ENCODE measurements at regions not wholly inside any gene's neighbourhood (a gene's known extent, or its start where the extent isn't known, plus 50 kb on each side); places are given as distances from the start of the nearest gene placed in this dataset.

DNA sequence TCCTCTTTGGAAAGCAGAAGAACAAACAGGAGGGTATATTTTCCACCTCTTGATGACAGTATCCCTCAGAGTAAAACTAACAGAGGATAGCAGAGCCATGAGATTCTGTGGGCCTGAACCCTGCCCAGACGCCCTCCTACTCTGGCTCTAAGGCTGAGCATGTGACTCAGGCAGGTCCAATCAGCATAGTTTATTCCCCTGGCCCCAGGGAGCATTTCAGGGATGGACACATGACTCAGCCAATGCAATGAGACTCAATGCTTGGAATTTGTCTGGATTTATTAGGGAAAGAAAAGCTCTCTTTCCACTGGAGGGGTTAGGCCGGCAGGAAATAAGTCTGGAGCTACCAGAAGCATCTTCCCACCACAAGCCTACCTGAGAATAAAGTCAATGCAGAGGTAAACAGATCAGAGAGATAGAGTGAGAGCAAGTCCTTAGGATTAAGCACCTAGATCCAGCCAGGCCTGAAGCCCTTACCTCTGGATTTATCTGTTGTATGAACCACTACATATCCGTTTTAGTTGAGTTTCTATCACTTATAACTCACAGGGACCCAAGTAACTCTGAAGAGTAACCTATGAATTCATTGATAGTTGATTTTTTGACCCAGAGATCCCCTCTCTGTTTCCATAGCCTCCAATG, 68.2 kb upstream of the EYA2 start:
- H3K4me1 Mint-ChIP-seq, result no peaks in the 10 kb centered on the region
- no peak overlapping the region for H3K4me3 Mint-ChIP-seq
- H3K27ac Mint-ChIP-seq, result no peak overlapping the region
- peaks cover 2% of the 10 kb centered on the region for H3K36me3 Mint-ChIP-seq
- H3K9me3 Mint-ChIP-seq, result peaks cover under 1 to 6% (median 3%) of the 10 kb centered on the region in 3 donors
- peaks cover 14% of the 10 kb centered on the region for H3K27me3 Mint-ChIP-seq

DNA sequence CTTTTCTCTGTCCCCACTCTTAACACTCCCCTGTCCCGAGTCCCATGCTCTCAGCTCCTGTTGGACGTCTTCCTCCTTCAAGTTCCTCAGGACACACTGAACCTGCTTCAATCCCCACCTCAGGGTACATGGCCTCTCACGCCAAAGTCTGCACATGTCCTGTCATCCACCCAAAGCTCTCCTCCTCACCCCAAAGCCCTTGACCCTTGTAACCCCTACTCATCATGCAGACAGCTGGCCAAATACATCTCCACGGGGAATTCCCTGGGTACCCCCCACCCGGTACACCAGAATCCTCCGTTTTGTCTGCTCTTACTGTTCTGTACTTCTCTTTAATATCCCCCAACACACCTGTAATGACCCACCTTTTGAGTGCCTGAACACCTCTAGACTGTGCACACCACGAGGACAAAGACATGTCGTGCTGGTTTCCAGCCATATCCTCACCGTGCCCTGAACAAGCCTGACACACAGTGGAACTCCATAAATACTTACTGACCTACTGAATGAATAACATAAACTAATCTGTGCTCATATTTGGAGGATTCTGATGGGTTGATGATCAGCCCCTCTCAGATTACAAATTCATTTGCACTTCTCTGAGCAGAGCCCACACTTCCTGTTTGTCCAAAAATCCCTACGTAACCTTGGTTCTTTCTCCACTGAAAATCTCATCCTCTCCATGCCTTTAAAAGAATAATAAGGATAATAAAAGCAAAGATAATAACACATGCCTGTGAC, 66.8 kb upstream of the EYA2 start:
- Mint-ChIP-seq H3K4me3 (no peak overlapping the region), H3K27me3 (peaks cover 13% of the 10 kb centered on the region), H3K4me1 (no peaks in the 10 kb centered on the region), H3K36me3 (peaks cover 2% of the 10 kb centered on the region), H3K9me3 (peaks cover 3 to 6% (median 6%) of the 10 kb centered on the region in 3 donors), H3K27ac (no peak overlapping the region)

- Mint-ChIP-seq H3K27me3 (peaks cover 13% of the 10 kb centered on the region), H3K9me3 (peaks cover 3 to 9% (median 6%) of the 10 kb centered on the region in 3 donors), H3K27ac (no peak overlapping the region), H3K4me3 (no peak overlapping the region), H3K4me1 (no peaks in the 10 kb centered on the region), H3K36me3 (peaks cover 2% of the 10 kb centered on the region)
Observed at GRCh38 chr20:46828471-46828870, 66.2 kb upstream of the EYA2 start.

- Mint-ChIP-seq H3K27ac (no peak overlapping the region), H3K9me3 (peaks cover 0 to 6% (median 5%) of the 10 kb centered on the region in 3 donors), H3K36me3 (no peaks in the 10 kb centered on the region), H3K4me3 (no peak overlapping the region), H3K27me3 (peaks cover 13% of the 10 kb centered on the region), H3K4me1 (no peaks in the 10 kb centered on the region)
Observed at GRCh38 chr20:46830886-46831632, 63.6 kb upstream of the EYA2 start.

- peaks cover 1 to 6% (median 5%) of the 10 kb centered on the region in 3 donors for H3K9me3 Mint-ChIP-seq
- H3K27me3 Mint-ChIP-seq, result peaks cover 13% of the 10 kb centered on the region
- no peak overlapping the region for H3K4me3 Mint-ChIP-seq
- H3K36me3 Mint-ChIP-seq, result no peaks in the 10 kb centered on the region
- H3K4me1 Mint-ChIP-seq, result no peaks in the 10 kb centered on the region
- no peak overlapping the region for H3K27ac Mint-ChIP-seq
Observed at GRCh38 chr20:46831633-46832011, 63.0 kb upstream of the EYA2 start.

- no peaks in the 10 kb centered on the region for H3K4me1 Mint-ChIP-seq
- no peak overlapping the region for H3K4me3 Mint-ChIP-seq
- no peaks in the 10 kb centered on the region for H3K36me3 Mint-ChIP-seq
- H3K27me3 Mint-ChIP-seq, result peaks cover 14% of the 10 kb centered on the region
- no peak overlapping the region for H3K27ac Mint-ChIP-seq
- H3K9me3 Mint-ChIP-seq, result peaks cover 5 to 7% (median 6%) of the 10 kb centered on the region in 3 donors
Observed at GRCh38 chr20:46832555-46832954, 62.1 kb upstream of the EYA2 start.

DNA sequence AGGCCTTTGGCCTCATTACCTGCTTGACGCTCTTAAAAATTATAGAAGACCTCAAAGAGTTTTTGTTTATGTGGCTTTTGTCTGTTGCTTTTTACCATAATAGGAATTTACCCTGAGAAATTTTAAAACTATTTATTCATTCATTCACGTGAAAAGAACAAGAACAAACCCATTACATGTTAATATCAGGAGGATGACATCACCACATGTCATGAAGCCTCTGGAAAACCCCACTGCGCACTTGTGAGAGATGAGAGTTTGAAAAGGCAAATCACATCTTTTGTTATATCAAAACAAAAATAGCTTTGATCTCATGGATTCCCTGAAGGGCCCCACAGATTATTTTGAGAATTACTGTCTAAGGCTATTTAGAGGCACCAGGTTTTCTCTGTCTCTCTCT, 61.3 kb upstream of the EYA2 start:
- no peaks in the 10 kb centered on the region for H3K36me3 Mint-ChIP-seq
- no peak overlapping the region for H3K27ac Mint-ChIP-seq
- H3K4me3 Mint-ChIP-seq, result no peak overlapping the region
- no peaks in the 10 kb centered on the region for H3K4me1 Mint-ChIP-seq
- H3K27me3 Mint-ChIP-seq, result peaks cover 10% of the 10 kb centered on the region
- peaks cover 3 to 7% (median 6%) of the 10 kb centered on the region in 3 donors for H3K9me3 Mint-ChIP-seq

DNA sequence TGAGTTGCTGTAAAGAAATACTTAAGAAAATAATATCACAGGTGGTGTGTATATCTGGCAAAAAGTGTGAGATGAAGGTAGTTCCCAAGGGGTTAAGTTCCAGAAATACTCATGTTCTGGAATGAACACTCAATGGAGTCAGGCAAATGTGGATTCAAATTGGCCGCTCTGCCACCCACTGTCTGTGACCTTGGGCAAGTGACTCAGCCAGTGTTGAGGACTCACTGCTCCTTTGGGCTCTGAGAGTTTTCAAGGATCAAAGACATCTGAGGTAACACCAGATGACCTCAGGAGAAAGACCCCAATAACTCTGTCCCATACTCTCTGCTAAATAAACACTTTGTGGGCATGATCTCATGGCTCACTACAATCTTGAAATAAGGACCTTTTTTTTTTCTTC, 59.2 kb upstream of the EYA2 start:
- Mint-ChIP-seq H3K9me3 (peaks cover 3 to 7% (median 6%) of the 10 kb centered on the region in 3 donors), H3K36me3 (no peaks in the 10 kb centered on the region), H3K27ac (no peak overlapping the region), H3K27me3 (peaks cover 6% of the 10 kb centered on the region), H3K4me3 (no peak overlapping the region), H3K4me1 (no peaks in the 10 kb centered on the region)

- Mint-ChIP-seq H3K4me1 (no peaks in the 10 kb centered on the region), H3K36me3 (peaks cover under 1% of the 10 kb centered on the region), H3K27ac (no peak overlapping the region), H3K27me3 (peaks cover 6% of the 10 kb centered on the region), H3K9me3 (peaks cover 0 to 7% (median 3%) of the 10 kb centered on the region in 3 donors), H3K4me3 (no peak overlapping the region)
Observed at GRCh38 chr20:46837083-46837482, 57.6 kb upstream of the EYA2 start.

GRCh38 chr20:46838011-46838410, 56.6 kb upstream of the EYA2 start:
- Mint-ChIP-seq H3K27ac (no peak overlapping the region), H3K27me3 (peaks cover 6% of the 10 kb centered on the region), H3K4me3 (no peak overlapping the region), H3K36me3 (peaks cover 2% of the 10 kb centered on the region), H3K9me3 (peaks cover 0 to 7% (median 2%) of the 10 kb centered on the region in 3 donors), H3K4me1 (no peaks in the 10 kb centered on the region)

- Mint-ChIP-seq H3K27ac (no peak overlapping the region), H3K4me1 (no peaks in the 10 kb centered on the region), H3K36me3 (peaks cover 2% of the 10 kb centered on the region), H3K4me3 (no peak overlapping the region), H3K9me3 (peaks cover 0 to 9% (median 0%) of the 10 kb centered on the region in 3 donors), H3K27me3 (peaks cover 6% of the 10 kb centered on the region)
Observed at GRCh38 chr20:46840054-46840729, 54.5 kb upstream of the EYA2 start.
